ENCODE measurements at regions not wholly inside any gene's neighbourhood (a gene's known extent, or its start where the extent isn't known, plus 50 kb on each side); places are given as distances from the start of the nearest gene placed in this dataset.
"Not testable (repeated sequence)": the region's sequence is repeated elsewhere in the genome, so short reads cannot be mapped to it uniquely, and the experiment has no call there.

- no peak for DNase-seq
- Mint-ChIP-seq H3K9me3 (ENCODE audit: unreplicated experiment) (peaks cover 3% of the 10 kb centered on the region), H3K27ac (ENCODE audit: unreplicated experiment) (no peak overlapping the region), H3K27me3 (ENCODE audit: unreplicated experiment) (peaks cover 6% of the 10 kb centered on the region), H3K4me1 (ENCODE audit: low read depth, unreplicated experiment) (no peaks in the 10 kb centered on the region), H3K4me3 (ENCODE audit: unreplicated experiment) (no peak overlapping the region), H3K36me3 (ENCODE audit: unreplicated experiment) (no peaks in the 10 kb centered on the region)
- no peak for TF ChIP-seq CTCF (IDR thresholded peaks at IDR 0.05; ENCODE audit: partially characterized antibody, unreplicated experiment)
These were observed 1060.6 kb upstream of the ACO1 start for GRCh38 chr9:31323726-31324444.

- Mint-ChIP-seq H3K4me3 (ENCODE audit: unreplicated experiment) (no peak overlapping the region), H3K4me1 (ENCODE audit: low read depth, unreplicated experiment) (no peaks in the 10 kb centered on the region), H3K27ac (ENCODE audit: unreplicated experiment) (no peak overlapping the region), H3K9me3 (ENCODE audit: unreplicated experiment) (peaks cover 3% of the 10 kb centered on the region), H3K27me3 (ENCODE audit: unreplicated experiment) (peaks cover 6% of the 10 kb centered on the region), H3K36me3 (ENCODE audit: unreplicated experiment) (no peaks in the 10 kb centered on the region)
- no peak for TF ChIP-seq CTCF (IDR thresholded peaks at IDR 0.05; ENCODE audit: partially characterized antibody, unreplicated experiment)
- no peak for DNase-seq
These were observed 1058.7 kb upstream of the ACO1 start for GRCh38 chr9:31325778-31326177.

- H3K27me3 Mint-ChIP-seq (ENCODE audit: unreplicated experiment); H3K9me3 Mint-ChIP-seq (ENCODE audit: unreplicated experiment); H3K36me3 Mint-ChIP-seq (ENCODE audit: unreplicated experiment); H3K27ac Mint-ChIP-seq (ENCODE audit: unreplicated experiment); H3K4me3 Mint-ChIP-seq (ENCODE audit: unreplicated experiment); DNase-seq; H3K4me1 Mint-ChIP-seq (ENCODE audit: low read depth, unreplicated experiment): not testable (repeated sequence)
These were observed 1057.6 kb upstream of the ACO1 start for GRCh38 chr9:31326883-31327282.

GRCh38 chr9:31334837-31335528, 1049.5 kb upstream of the ACO1 start:
- no peak for DNase-seq
- no peaks in the 10 kb centered on the region for H3K9me3 Mint-ChIP-seq (ENCODE audit: unreplicated experiment)
- no peaks in the 10 kb centered on the region for H3K4me1 Mint-ChIP-seq (ENCODE audit: low read depth, unreplicated experiment)
- H3K36me3 Mint-ChIP-seq (ENCODE audit: unreplicated experiment) = no peaks in the 10 kb centered on the region
- no peak for TF ChIP-seq CTCF (IDR thresholded peaks at IDR 0.05; ENCODE audit: partially characterized antibody, unreplicated experiment)
- no peaks in the 10 kb centered on the region for H3K27me3 Mint-ChIP-seq (ENCODE audit: unreplicated experiment)
- H3K27ac Mint-ChIP-seq (ENCODE audit: unreplicated experiment) = no peak overlapping the region
- no peak overlapping the region for H3K4me3 Mint-ChIP-seq (ENCODE audit: unreplicated experiment)

- DNase-seq = no peak
- Mint-ChIP-seq H3K4me1 (ENCODE audit: low read depth, unreplicated experiment) (no peaks in the 10 kb centered on the region), H3K27ac (ENCODE audit: unreplicated experiment) (no peak overlapping the region), H3K27me3 (ENCODE audit: unreplicated experiment) (no peaks in the 10 kb centered on the region), H3K36me3 (ENCODE audit: unreplicated experiment) (no peaks in the 10 kb centered on the region), H3K4me3 (ENCODE audit: unreplicated experiment) (no peak overlapping the region), H3K9me3 (ENCODE audit: unreplicated experiment) (no peaks in the 10 kb centered on the region)
- TF ChIP-seq CTCF (IDR thresholded peaks at IDR 0.05; ENCODE audit: partially characterized antibody, unreplicated experiment) = no peak
These were observed 1048.8 kb upstream of the ACO1 start for GRCh38 chr9:31335529-31336234.
